GM18502 (cell line): ENCODE measurements at regions not wholly inside any gene's neighbourhood (a gene's known extent, or its start where the extent isn't known, plus 50 kb on each side); places are given as distances from the start of the nearest gene placed in this dataset.
"Not testable (repeated sequence)": the region's sequence is repeated elsewhere in the genome, so short reads cannot be mapped to it uniquely, and the experiment has no call there.

Experiments
- ATAC-seq: cut with Tn5 transposase; IDR thresholded peaks from one replicate; pipeline ENCODE4 v1.9.1; 2021; ENCODE audit warnings: mild to moderate bottlenecking; ENCODE audit not compliant: unreplicated experiment, poor library complexity

DNA sequence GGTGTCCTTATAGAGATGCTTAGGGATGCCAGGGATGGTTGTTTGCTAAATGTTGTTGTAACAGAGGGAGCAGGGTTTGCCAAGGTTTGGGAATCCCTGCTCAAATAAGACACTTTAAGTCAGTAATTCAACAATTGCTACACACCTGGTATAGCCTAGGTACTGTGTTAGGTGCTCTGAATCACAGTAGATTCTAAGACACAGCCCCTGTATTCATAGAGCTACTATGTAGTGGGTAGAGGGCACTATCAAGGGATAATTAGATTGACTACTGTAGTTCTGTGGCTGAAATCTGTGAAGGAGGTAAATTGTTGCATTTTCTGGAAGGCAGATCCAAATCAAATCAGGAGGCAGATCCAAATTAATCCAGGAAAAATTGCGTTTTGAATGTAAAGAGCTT lies 149.2 kb downstream of the C12orf75 start:
- ATAC-seq = no peak

DNA sequence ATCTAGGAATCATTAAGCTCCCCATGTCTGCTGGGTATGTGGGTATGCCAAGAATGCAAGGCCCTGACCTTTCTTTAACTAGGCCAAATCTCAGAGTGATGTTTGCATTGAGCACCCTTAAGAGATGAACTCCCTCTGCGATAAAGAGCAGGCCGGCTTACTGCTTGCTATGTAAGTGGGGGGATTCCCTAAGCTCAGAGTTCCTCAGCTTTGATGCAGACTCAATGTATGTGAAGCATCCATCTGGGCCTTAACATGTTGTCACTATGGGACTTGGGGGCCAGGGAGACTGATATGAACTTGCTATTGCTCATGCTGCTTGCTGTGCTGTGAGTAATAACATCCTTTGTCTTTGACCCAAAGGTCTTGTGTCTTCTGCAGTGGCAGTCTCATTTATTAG lies 149.7 kb downstream of the C12orf75 start:
- no peak for ATAC-seq

DNA sequence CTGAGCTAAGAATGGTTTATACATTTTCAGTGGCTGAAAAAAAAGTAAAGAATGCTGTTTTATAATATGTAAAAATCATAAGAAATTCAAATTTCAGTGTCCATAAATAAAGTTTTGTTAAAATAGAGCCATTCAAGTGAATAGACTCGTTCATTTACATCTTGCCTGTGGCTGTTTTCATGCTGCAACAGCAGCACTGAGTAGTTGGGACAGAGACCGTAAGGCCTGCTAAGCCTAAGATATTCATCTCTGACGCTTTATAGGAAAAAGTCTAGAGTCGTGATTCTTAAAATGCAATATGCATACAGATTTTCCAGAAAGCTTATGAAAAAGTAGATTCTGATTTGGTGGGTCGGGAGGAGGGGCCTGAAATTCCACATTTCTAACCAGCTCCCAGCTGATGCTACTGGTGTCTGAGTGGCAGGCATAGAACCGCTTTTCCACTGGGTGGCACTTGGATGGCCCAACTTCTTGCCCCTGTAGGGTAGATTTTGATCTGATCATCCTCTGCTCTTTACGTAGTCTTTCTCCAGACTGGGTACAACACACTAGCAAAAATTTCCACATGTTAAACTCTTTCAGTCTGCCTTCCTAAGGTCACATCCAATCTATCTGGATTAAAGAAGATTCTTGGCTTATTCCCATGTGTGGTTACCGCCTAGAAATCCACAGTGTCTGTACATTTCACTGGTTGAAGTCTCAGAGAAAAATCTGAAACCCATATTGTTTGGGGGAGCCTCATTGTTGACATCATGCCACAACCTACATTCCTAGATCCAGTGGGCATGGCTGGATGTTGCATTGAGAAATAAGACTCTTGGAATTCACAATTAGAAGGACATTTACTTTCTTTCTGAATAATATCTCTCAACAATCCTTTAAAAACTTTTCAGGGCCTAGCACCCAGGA lies 151.2 kb downstream of the C12orf75 start:
- ATAC-seq = no peak

DNA sequence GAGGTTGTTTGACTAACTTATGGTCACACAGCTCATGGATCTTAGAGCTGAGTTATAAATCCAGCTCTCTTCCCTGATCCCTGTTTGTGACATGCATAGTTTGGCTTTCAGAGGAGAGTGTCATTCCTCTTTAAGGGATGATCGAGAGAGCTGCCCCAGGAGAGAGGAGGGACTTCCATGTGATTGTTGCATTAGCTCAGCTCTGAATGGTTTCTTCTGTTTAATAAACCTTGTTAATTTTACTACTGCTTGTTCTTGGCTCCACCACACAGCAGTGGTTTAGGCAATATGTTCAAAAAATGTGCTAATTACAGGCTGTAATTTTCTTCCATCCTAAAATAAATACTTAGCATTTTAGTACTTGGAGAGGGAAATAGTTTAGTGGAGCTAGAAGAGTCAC lies 152.5 kb downstream of the C12orf75 start:
- no peak for ATAC-seq

DNA sequence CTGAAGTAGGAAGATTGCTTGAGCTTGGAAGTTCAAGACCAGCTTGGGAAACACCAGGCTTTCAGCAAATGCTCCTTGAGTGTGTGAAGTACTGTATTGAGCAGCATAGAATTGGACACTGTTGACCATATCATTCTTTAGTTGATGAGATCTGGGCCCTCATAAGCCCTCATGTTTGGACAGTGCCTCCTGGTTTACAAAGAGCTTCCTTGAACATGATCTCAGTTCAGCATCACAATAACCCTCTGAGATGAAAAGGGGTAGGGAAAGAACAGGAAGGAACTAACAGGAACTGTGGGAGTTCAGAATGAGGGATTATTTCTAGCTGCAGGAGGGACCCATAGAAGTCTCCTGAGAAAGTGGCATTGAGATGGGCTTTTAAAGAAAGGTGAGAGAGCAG lies 153.2 kb downstream of the C12orf75 start:
- ATAC-seq = no peak

DNA sequence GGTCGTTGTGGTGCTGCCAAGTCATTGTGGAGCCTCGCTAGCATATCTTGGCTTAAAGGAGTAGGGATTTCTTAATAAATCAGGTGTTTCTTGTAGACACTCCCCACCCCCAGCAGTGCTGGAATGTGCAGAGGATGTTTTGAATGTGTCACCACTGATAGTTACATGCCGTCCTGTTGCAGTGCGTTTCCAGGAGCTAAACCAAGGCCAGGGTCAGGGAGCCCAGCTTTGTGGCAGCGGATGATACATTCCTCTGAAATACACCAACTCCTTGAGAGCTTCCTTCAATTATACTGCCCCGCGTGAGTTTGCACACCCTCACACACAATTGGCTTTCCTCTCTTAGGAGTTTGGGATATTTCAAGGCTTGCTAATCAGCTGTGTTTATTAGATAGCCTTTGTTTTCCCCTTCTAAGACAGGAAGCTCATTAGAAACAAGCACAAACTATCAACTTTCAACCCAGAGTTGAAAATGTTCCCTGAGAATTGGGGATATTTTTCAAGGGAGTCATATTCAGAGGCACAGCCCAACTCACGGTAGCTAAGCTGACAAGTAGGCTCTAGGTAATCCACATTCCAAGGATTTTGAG lies 154.9 kb downstream of the C12orf75 start:
- ATAC-seq = no peak

DNA sequence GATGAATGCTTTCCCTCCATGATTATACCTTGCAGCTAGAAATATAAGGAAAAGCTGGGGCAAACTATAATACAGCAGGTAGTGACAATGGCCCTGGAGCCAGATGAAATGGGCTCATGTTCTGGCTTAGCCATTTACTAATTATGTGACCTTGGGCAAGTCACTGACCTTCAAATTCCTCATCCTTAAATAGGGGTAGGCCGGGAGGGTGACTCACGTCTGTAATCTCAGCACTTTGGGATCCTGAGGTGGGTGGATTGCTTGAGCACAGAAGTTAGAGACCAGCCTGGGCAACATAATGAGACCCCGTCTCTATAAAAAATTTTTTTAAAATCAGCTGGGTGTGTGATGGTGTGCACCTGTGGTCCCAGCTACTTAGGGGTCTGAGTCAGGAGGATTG lies 155.4 kb downstream of the C12orf75 start:
- no peak for ATAC-seq

DNA sequence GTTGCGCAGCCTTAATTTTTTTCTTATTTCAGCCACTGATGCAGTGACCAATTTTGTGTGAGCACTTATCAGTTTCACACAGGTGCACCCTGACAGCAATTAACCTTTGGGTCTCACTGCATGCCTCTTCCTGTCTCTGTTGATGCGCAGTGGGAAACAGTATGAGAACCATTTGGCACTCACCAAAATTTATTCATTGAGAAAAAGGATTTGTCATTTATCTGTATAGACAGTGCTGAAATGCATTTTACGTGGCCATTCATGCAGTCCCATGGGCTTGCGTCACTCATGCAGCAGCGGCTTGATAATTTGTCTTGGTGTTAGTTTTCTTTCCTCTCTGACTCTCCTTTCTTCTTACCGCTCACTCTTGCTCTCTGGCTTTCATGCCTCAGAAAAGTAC lies 157.5 kb downstream of the C12orf75 start:
- no peak for ATAC-seq

DNA sequence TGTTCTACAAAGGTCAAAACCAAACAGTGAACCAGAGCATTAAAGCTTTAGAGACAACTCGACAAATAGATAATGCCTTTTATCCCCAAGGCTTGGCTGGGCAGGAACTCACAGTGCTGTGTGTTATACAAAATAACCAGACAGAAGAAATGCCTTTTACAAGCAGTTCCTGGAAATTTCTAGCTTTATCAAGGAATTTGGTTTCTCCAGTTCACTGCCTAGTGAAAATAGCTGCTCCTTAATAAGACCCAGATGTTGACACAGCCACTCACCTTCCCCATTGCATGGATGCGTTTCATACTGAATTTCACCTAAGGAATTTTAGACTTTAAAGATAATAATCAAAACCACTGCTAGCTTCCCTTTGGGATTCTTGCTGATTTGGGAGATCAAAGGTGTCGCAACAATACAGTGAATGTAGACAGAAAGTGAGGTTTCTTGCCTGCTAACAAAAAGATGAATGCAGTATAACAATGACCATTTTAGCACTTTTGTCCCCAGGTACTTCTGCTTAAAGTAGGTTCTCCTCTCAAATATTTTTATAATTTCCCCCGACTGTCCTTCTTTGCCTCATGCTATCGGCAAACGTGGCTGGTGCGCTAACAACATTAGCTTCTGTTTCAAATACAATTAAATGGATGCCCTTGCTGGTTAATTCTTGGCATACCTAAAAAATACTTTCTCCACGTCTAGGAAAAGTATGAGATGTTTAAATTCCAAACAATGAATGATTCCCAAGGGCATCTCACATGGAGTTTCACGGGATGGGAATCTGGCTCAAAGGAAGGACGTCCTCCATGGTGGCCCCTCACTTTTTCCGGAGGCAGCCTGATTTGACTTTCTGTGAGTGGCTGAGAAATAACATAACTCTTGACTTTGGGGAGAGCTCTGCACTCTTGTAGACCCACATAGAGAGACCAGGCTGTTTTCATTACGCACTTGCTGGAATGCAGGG lies 162.4 kb downstream of the C12orf75 start:
- no peak for ATAC-seq

DNA sequence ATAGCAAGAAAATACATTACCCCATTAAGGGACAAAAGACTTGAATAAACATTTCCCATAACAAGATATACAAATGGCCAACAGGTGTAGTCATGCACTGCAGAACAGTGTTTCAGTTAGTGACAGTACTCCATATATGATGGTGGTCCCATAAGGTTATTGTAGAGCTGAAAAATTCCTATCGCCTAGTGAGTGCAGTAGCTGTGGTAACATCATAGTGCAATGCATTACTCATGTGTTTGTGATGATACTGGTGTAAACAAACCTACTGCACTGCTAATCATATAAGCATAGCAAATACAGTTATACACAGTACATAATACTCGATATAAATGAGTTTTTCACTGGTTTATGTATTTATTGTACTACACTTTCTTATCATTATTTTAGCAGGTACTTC lies 168.7 kb downstream of the C12orf75 start:
- ATAC-seq = no peak

DNA sequence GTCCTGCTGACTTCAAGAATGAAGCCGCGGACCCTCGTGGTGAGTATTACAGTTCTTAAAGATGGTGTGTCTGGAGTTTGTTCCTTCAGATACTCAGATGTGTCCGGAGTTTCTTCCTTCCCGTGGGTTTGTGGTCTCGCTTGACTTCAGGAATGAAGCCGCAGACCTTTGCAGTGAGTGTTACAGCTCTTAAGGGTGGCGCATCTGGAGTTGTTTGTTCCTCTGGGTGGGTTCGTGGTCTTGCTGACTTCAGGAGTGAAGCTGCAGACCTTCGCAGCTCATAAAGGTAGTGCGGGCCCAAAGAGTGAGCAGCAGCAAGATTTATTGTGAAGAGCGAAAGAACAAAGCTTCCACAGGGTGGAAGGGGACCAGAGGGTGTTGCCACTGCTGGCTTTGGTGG lies 170.2 kb downstream of the C12orf75 start:
- ATAC-seq = not testable (repeated sequence)

DNA sequence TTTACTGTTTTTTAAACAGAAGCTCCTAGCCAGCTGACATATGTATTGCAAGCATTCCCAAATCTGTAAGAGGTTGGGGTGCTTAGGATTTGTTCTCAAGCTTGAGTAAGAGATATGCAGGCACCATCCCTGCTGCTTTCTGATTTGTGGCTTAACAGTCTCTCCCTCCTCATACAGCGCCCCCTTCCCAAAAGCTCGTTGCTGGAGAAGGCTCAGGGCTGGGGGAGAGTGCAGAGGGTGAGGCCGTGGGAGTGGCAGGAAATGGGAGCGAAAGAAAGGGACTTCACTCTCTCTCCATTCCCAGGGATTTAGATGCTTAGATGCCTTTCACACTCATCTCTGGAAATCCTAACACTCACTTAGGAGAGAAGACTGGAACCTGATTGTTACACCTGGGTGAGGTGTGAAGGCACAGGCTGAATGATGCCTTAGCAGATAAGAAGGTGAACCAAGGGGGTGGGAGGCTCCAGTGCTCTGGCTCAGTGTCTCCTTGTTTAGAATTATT lies 172.0 kb downstream of the C12orf75 start:
- ATAC-seq = no peak

DNA sequence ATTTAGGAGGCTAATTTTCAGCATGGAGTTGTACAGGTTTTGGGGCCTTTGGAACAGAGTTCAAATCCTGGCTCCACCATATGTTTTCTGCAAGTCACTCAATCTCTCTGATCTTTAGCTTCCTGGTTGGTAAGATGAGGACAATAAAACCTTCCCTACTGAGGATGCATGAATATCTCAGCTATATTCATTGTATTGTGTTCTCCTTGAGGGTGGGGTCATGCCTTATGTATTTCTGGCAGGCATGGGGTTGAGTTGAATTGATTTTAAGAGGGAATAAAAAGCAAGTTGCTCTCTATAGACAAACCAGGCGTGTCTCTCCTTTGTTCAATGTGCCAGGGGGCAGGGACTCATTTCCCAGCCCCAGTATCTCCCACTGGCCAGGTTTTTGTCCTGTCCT lies 173.1 kb downstream of the C12orf75 start:
- ATAC-seq = no peak

DNA sequence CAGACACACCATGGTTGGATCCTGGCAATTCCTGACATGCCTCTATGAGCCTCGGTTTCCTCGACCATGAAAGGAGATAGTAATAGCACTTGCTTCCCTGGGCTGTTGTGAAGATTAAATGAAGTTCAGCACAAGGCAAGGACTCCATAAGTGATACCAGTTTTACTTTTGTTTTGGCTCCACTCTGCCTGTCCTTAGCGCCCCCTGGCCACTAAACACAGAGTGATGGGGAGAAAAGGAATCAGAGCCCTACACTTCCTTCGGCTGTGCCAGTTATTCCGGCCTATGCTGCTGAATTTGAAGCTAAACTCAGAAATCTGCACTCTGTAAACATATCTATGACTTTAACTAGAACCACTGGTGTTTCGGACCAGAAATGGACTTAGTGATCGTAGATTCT lies 173.8 kb downstream of the C12orf75 start:
- no peak for ATAC-seq

DNA sequence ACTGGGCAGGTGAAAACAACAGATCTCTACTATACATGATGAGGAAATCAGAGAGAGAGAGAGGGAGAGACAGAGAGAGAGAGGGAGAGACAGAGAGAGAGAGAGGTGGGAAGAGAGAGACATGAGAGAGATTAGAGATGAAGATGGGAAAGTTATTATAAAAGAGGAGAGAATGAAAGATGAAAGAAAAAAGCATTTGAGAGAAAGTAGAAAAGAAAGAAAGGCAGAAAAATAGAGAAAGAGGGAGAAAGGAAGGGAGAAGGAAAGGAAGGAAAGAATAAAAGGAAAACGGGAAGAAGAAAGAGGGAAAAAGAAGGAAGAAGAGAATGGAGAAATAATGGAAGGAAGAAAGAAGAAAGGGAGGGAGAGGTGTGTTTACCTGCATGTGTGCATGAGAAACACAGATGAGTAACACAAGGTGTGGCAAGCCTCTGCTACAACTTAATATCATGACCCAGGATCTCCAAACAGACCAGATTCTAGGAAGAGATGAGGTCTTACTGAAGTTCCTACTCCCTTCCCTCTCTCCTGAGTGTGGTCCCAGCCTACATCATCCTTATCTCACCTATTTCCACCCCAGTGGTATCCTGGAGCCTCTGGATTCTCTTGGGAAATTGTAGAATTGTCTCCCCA lies 176.3 kb downstream of the C12orf75 start:
- ATAC-seq = no peak

DNA sequence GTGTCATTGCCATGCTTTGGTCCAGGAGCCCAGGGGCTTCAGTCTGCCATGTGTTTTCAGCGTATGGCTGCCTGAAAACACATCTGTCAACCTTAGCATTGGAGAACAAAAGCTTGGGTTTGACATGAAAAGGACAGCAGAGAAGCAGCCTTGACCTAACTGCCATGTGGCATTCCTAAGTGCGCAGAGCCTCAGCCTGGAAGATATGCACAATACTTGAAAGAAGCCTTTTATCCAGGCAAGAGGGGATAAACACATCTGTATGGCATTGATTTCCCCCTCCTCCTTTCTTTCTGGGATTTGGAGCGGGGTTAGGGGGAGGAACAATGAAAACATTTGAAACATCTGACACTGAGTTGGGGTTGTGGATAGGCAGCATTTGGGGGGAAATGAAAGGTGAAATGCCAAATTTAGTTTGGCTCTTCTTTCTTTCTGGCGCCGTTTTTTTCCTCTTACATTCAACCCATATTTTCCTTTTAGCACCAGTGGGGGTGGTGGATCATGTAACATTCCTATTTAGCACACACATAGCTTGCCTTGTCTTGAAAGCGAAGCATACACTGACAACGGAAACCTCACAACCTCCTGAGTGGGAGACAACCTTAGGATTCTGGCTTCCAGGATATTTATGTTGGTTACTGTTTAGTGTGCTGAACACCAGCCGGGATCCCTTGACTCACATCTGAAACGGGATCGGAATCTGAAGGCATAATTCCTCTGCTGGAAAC lies 177.0 kb downstream of the C12orf75 start:
- ATAC-seq = no peak

DNA sequence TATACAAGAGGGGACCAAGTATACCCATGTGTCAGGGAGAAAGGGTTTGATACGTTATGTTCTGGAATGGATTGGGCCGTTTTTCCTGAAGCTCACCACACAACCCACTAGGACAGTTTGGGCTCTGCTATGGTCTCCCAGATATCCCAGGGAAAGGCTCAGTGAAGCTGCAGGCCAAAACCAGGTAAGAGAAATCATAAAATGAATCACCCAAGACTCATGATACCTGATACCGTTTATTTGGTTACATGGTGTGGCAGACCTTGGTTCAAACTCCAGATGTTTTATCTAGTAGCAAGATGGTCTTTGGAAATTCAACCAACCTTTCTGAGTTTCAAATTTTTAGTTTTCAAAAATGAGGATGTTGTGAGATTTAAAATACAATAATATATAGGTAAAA lies 177.6 kb downstream of the C12orf75 start:
- no peak for ATAC-seq

DNA sequence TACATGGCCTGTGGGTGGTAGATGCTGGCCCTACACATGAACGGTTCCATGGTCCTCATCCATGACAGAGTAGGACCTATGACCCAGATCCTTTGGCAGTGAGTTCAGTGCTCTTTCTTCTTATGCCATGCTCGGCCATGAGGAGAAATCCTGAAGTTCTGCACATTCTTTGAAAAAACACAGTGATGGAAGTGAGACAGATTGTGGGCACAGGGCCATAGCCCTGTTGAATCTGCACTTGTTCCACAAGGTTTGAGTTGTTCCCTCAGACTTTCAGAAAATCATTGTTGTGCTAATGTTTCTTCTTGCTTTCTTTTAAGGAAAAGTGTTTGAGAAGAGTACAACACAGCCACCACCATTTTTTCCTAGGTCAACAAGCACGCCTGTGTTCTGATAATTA lies 180.0 kb downstream of the C12orf75 start:
- no peak for ATAC-seq

DNA sequence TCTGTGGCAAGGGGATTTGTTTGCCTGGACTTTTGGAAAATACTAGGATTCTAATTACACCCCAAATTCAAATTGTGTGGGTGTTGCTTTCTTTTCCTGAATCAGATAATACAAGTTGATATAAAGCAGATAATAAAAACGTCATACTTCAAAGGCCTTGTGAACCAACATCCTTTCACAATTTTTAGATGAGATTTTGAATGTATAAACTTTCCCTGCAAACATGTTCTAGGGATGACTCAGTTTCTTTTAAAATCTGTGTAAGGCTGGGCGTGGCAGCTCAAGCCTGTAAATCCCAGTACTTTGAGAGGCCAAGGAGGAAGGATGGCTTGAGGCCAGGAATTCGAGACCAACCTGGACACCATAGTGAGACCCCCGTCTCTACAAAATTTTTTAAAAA lies 182.4 kb downstream of the C12orf75 start:
- not testable (repeated sequence) for ATAC-seq
